Stomach (tissue), 4 donors: ENCODE measurements at regions not wholly inside any gene's neighbourhood (a gene's known extent, or its start where the extent isn't known, plus 50 kb on each side); places are given as distances from the start of the nearest gene placed in this dataset.

Experiments
- CTCF ChIP-seq, 7 experiments: fragments of 450-650 bp in 4 of 7; fragments of 200-600 bp in 3 of 7; sonication (generic) in 3 of 7; IDR thresholded peaks; one replicate each; pipeline ENCODE4 v1.5.1; 2016 to 2019; ENCODE audit warnings: antibody characterized with exemption in 7 of 7, control low read depth in 2 of 7, mild to moderate bottlenecking in 1 of 7
- POLR2A ChIP-seq, 4 donors: fragments of 450-650 bp; IDR thresholded peaks; one replicate each; pipeline ENCODE4 v1.6.1; 2016; ENCODE audit warnings: antibody characterized with exemption in 4 of 4, control low read depth in 2 of 4, mild to moderate bottlenecking in 1 of 4, moderate library complexity in 1 of 4
- POLR2AphosphoS5 ChIP-seq, 3 donors: sonication (generic); formaldehyde crosslinking; IDR thresholded peaks; one replicate each; pipeline ENCODE4 v1.6.1; 2016; ENCODE audit warnings: antibody characterized with exemption in 3 of 3

GRCh38 chrX:82748906-82749505, 759.1 kb upstream of the POU3F4 start:
- TF ChIP-seq CTCF (IDR thresholded peaks at IDR 0.05) = no peak
- no peak for TF ChIP-seq POLR2AphosphoS5 (IDR thresholded peaks at IDR 0.05)
- no peak for TF ChIP-seq POLR2A (IDR thresholded peaks at IDR 0.05)
